ENCODE measurements at regions not wholly inside any gene's neighbourhood (a gene's known extent, or its start where the extent isn't known, plus 50 kb on each side); places are given as distances from the start of the nearest gene placed in this dataset.

GRCh38 chr2:44859337-44859736 is 82.2 kb upstream of the SIX3 start:
- DNase-seq (ENCODE audit: low read depth in 2 of 2) = no peak
- TF ChIP-seq CTCF (IDR thresholded peaks at IDR 0.05; ENCODE audit: low read depth, low read length) = no peak
- no peak overlapping the region for H3K4me3 ChIP-seq (replicated peaks in 1 of 2; ENCODE audit: low read depth in 2 of 2, low read length in 2 of 2)

GRCh38 chr2:44866152-44866551 is 75.3 kb upstream of the SIX3 start:
- no peak overlapping the region for H3K4me3 ChIP-seq (replicated peaks in 1 of 2; ENCODE audit: low read depth in 2 of 2, low read length in 2 of 2)
- TF ChIP-seq CTCF (IDR thresholded peaks at IDR 0.05; ENCODE audit: low read depth, low read length) = no peak
- no peak for DNase-seq (ENCODE audit: low read depth in 2 of 2)

- no peak for DNase-seq (ENCODE audit: low read depth in 2 of 2)
- TF ChIP-seq CTCF (IDR thresholded peaks at IDR 0.05; ENCODE audit: low read depth, low read length) = no peak
- H3K4me3 ChIP-seq (replicated peaks in 1 of 2; ENCODE audit: low read depth in 2 of 2, low read length in 2 of 2) = no peak overlapping the region
Measured at GRCh38 chr2:44869761-44870160, 71.7 kb upstream of the SIX3 start.

- no peak for DNase-seq (ENCODE audit: low read depth in 2 of 2)
- no peak overlapping the region for H3K4me3 ChIP-seq (replicated peaks in 1 of 2; ENCODE audit: low read depth in 2 of 2, low read length in 2 of 2)
- TF ChIP-seq CTCF (IDR thresholded peaks at IDR 0.05; ENCODE audit: low read depth, low read length) = no peak
Measured at GRCh38 chr2:44877417-44877816, 64.1 kb upstream of the SIX3 start.

- no peak overlapping the region for H3K4me3 ChIP-seq (replicated peaks in 1 of 2; ENCODE audit: low read depth in 2 of 2, low read length in 2 of 2)
- TF ChIP-seq CTCF (IDR thresholded peaks at IDR 0.05; ENCODE audit: low read depth, low read length) = no peak
- no peak for DNase-seq (ENCODE audit: low read depth in 2 of 2)
Measured at GRCh38 chr2:44879269-44880124, 62.0 kb upstream of the SIX3 start.

GRCh38 chr2:44880125-44880483 is 61.4 kb upstream of the SIX3 start:
- no peak for DNase-seq (ENCODE audit: low read depth in 2 of 2)
- H3K4me3 ChIP-seq (replicated peaks in 1 of 2; ENCODE audit: low read depth in 2 of 2, low read length in 2 of 2) = no peak overlapping the region
- TF ChIP-seq CTCF (IDR thresholded peaks at IDR 0.05; ENCODE audit: low read depth, low read length) = no peak

- no peak for TF ChIP-seq CTCF (IDR thresholded peaks at IDR 0.05; ENCODE audit: low read depth, low read length)
- H3K4me3 ChIP-seq (replicated peaks in 1 of 2; ENCODE audit: low read depth in 2 of 2, low read length in 2 of 2) = no peak overlapping the region
- DNase-seq (ENCODE audit: low read depth in 2 of 2) = no peak
Measured at GRCh38 chr2:44881856-44882255, 59.6 kb upstream of the SIX3 start.

Data from cardiac fibroblast (primary cell).